Activated naive CD4-positive, alpha-beta T cell treated with anti-CD3 and anti-CD28 coated beads for 36 hours (primary cell): ENCODE measurements at regions not wholly inside any gene's neighbourhood (a gene's known extent, or its start where the extent isn't known, plus 50 kb on each side); places are given as distances from the start of the nearest gene placed in this dataset.

Experiments used
- CTCF ChIA-PET: fragments of 350-600 bp; sonication (Branson Sonifier 250); formaldehyde crosslinking; loops from one replicate; lab custom pipeline; 2021; ENCODE audit warnings: antibody characterized with exemption; lab: Charles Lee
- DNase-seq: peaks from one replicate; pipeline ENCODE4 v3.0.0-alpha.2; 2020
- H3K27ac Mint-ChIP-seq: one replicate; pipeline ENCODE4 v1.8.0; 2021; ENCODE audit warnings: mild to moderate bottlenecking, mixed read lengths
- H3K27me3 Mint-ChIP-seq: one replicate; pipeline ENCODE4 v1.8.0; 2021; ENCODE audit warnings: low read depth, mixed read lengths
- H3K36me3 Mint-ChIP-seq: one replicate; pipeline ENCODE4 v1.8.0; 2021; ENCODE audit warnings: low read depth, mixed read lengths
- H3K4me1 Mint-ChIP-seq: one replicate; pipeline ENCODE4 v1.8.0; 2021; ENCODE audit warnings: low read depth, mixed read lengths
- H3K4me3 Mint-ChIP-seq: one replicate; pipeline ENCODE4 v1.8.0; 2021; ENCODE audit warnings: mild to moderate bottlenecking, moderate library complexity, mixed read lengths
- H3K9me3 Mint-ChIP-seq: one replicate; pipeline ENCODE4 v1.8.0; 2021; ENCODE audit warnings: mixed read lengths
- intact Hi-C: fragments of 100-400 bp; cut with micrococcal nuclease; formaldehyde crosslinking; loops from one replicate; pipeline ENCODE4 v1.15.1; 2023

- no peak for DNase-seq
- Mint-ChIP-seq H3K27me3 (no peaks in the 10 kb centered on the region), H3K4me1 (no peaks in the 10 kb centered on the region), H3K4me3 (no peak overlapping the region), H3K9me3 (peaks cover 3% of the 10 kb centered on the region), H3K36me3 (no peaks in the 10 kb centered on the region), H3K27ac (no peak overlapping the region)
- intact Hi-C loops = no loop called here
- CTCF ChIA-PET = no interaction called here
Observed at GRCh38 chr5:124262470-124262869, 484.0 kb downstream of the ZNF608 start.

GRCh38 chr5:124261848-124262247 lies 484.6 kb downstream of the ZNF608 start:
- CTCF ChIA-PET = no interaction called here
- peaks cover 3% of the 10 kb centered on the region for H3K9me3 Mint-ChIP-seq
- DNase-seq = no peak
- no peaks in the 10 kb centered on the region for H3K36me3 Mint-ChIP-seq
- no peaks in the 10 kb centered on the region for H3K4me1 Mint-ChIP-seq
- no peak overlapping the region for H3K27ac Mint-ChIP-seq
- intact Hi-C loops = no loop called here
- H3K4me3 Mint-ChIP-seq = no peak overlapping the region
- no peaks in the 10 kb centered on the region for H3K27me3 Mint-ChIP-seq

GRCh38 chr5:124260921-124261515 lies 485.4 kb downstream of the ZNF608 start:
- intact Hi-C loops = no loop called here
- Mint-ChIP-seq H3K4me3 (no peak overlapping the region), H3K27me3 (no peaks in the 10 kb centered on the region), H3K36me3 (no peaks in the 10 kb centered on the region), H3K4me1 (no peaks in the 10 kb centered on the region), H3K27ac (no peak overlapping the region), H3K9me3 (peaks cover 5% of the 10 kb centered on the region)
- no peak for DNase-seq
- CTCF ChIA-PET = no interaction called here

GRCh38 chr5:124259017-124259416 lies 487.4 kb downstream of the ZNF608 start:
- no peaks in the 10 kb centered on the region for H3K36me3 Mint-ChIP-seq
- H3K4me1 Mint-ChIP-seq = no peaks in the 10 kb centered on the region
- intact Hi-C loops = no loop called here
- no peak overlapping the region for H3K4me3 Mint-ChIP-seq
- H3K27ac Mint-ChIP-seq = no peak overlapping the region
- DNase-seq = no peak
- CTCF ChIA-PET = no interaction called here
- H3K9me3 Mint-ChIP-seq = peaks cover 8% of the 10 kb centered on the region
- no peaks in the 10 kb centered on the region for H3K27me3 Mint-ChIP-seq

- CTCF ChIA-PET = no interaction called here
Observed at GRCh38 chr5:124257048-124257447, 489.4 kb downstream of the ZNF608 start.

GRCh38 chr5:124253203-124253810 lies 493.1 kb downstream of the ZNF608 start:
- no peaks in the 10 kb centered on the region for H3K4me1 Mint-ChIP-seq

More at GRCh38 chr5:124257048-124257447, 489.4 kb downstream of the ZNF608 start:
- peaks cover 8% of the 10 kb centered on the region for H3K9me3 Mint-ChIP-seq
- H3K4me3 Mint-ChIP-seq = no peak overlapping the region
- no peaks in the 10 kb centered on the region for H3K4me1 Mint-ChIP-seq
- DNase-seq = no peak
- H3K27ac Mint-ChIP-seq = no peak overlapping the region
- intact Hi-C loops = no loop called here
- H3K27me3 Mint-ChIP-seq = no peaks in the 10 kb centered on the region
- no peaks in the 10 kb centered on the region for H3K36me3 Mint-ChIP-seq

GRCh38 chr5:124252747-124253146 lies 493.7 kb downstream of the ZNF608 start:
- Mint-ChIP-seq H3K4me3 (no peak overlapping the region), H3K27ac (no peak overlapping the region), H3K4me1 (no peaks in the 10 kb centered on the region), H3K27me3 (no peaks in the 10 kb centered on the region), H3K9me3 (peaks cover 5% of the 10 kb centered on the region), H3K36me3 (no peaks in the 10 kb centered on the region)
- intact Hi-C loops = no loop called here
- CTCF ChIA-PET = no interaction called here
- DNase-seq = no peak

More at GRCh38 chr5:124253203-124253810, 493.1 kb downstream of the ZNF608 start:
- Mint-ChIP-seq H3K36me3 (no peaks in the 10 kb centered on the region), H3K4me3 (no peak overlapping the region), H3K9me3 (peaks cover 8% of the 10 kb centered on the region), H3K27ac (no peak overlapping the region), H3K27me3 (no peaks in the 10 kb centered on the region)
- intact Hi-C loops = no loop called here
- CTCF ChIA-PET = no interaction called here
- DNase-seq = no peak

- H3K4me3 Mint-ChIP-seq = no peak overlapping the region
- peaks cover 5% of the 10 kb centered on the region for H3K9me3 Mint-ChIP-seq
- intact Hi-C loops = no loop called here
- no peak for DNase-seq
- CTCF ChIA-PET = no interaction called here
- H3K27me3 Mint-ChIP-seq = no peaks in the 10 kb centered on the region
- no peaks in the 10 kb centered on the region for H3K36me3 Mint-ChIP-seq
- H3K4me1 Mint-ChIP-seq = no peaks in the 10 kb centered on the region
- no peak overlapping the region for H3K27ac Mint-ChIP-seq
Observed at GRCh38 chr5:124252191-124252638, 494.2 kb downstream of the ZNF608 start.

GRCh38 chr5:124245276-124245675 lies 501.2 kb downstream of the ZNF608 start:
- no peak overlapping the region for H3K27ac Mint-ChIP-seq
- H3K4me3 Mint-ChIP-seq = no peak overlapping the region
- H3K9me3 Mint-ChIP-seq = peaks cover 3% of the 10 kb centered on the region
- H3K36me3 Mint-ChIP-seq = no peaks in the 10 kb centered on the region
- CTCF ChIA-PET = no interaction called here
- H3K4me1 Mint-ChIP-seq = no peaks in the 10 kb centered on the region
- DNase-seq = no peak
- no peaks in the 10 kb centered on the region for H3K27me3 Mint-ChIP-seq
- intact Hi-C loops = no loop called here

- H3K4me1 Mint-ChIP-seq = no peaks in the 10 kb centered on the region
- H3K9me3 Mint-ChIP-seq = peaks cover 3% of the 10 kb centered on the region
- intact Hi-C loops = no loop called here
- no peaks in the 10 kb centered on the region for H3K36me3 Mint-ChIP-seq
- CTCF ChIA-PET = no interaction called here
- H3K4me3 Mint-ChIP-seq = no peak overlapping the region
- H3K27ac Mint-ChIP-seq = no peak overlapping the region
- no peaks in the 10 kb centered on the region for H3K27me3 Mint-ChIP-seq
- DNase-seq = no peak
Observed at GRCh38 chr5:124240732-124241131, 505.7 kb downstream of the ZNF608 start.

GRCh38 chr5:124239572-124239971 lies 506.9 kb downstream of the ZNF608 start:
- CTCF ChIA-PET = no interaction called here
- no peaks in the 10 kb centered on the region for H3K9me3 Mint-ChIP-seq
- no peaks in the 10 kb centered on the region for H3K27me3 Mint-ChIP-seq
- H3K4me3 Mint-ChIP-seq = no peak overlapping the region
- no peak overlapping the region for H3K27ac Mint-ChIP-seq
- H3K36me3 Mint-ChIP-seq = no peaks in the 10 kb centered on the region
- intact Hi-C loops = no loop called here
- H3K4me1 Mint-ChIP-seq = no peaks in the 10 kb centered on the region
- no peak for DNase-seq

- Mint-ChIP-seq H3K36me3 (no peaks in the 10 kb centered on the region), H3K27ac (no peak overlapping the region), H3K4me1 (no peaks in the 10 kb centered on the region), H3K9me3 (no peaks in the 10 kb centered on the region), H3K4me3 (no peak overlapping the region), H3K27me3 (no peaks in the 10 kb centered on the region)
- intact Hi-C loops = no loop called here
- CTCF ChIA-PET = interaction anchor here (0.7 kb wide), 1 partner anchor 955 kb away, joined by 6 read pairs; no protein-coding TSS in a partner anchor
- no peak for DNase-seq
Observed at GRCh38 chr5:124238350-124238749, 508.1 kb downstream of the ZNF608 start.

- no peak overlapping the region for H3K4me3 Mint-ChIP-seq
- no peaks in the 10 kb centered on the region for H3K4me1 Mint-ChIP-seq
- H3K36me3 Mint-ChIP-seq = no peaks in the 10 kb centered on the region
- no peak for DNase-seq
- no peaks in the 10 kb centered on the region for H3K9me3 Mint-ChIP-seq
- H3K27me3 Mint-ChIP-seq = no peaks in the 10 kb centered on the region
- CTCF ChIA-PET = no interaction called here
- intact Hi-C loops = no loop called here
- no peak overlapping the region for H3K27ac Mint-ChIP-seq
Observed at GRCh38 chr5:124237206-124237695, 509.2 kb downstream of the ZNF608 start.
